Activated T-cell treated with anti-CD3 and anti-CD28 coated beads for 4 hours (primary cell): ENCODE measurements at regions not wholly inside any gene's neighbourhood (a gene's known extent, or its start where the extent isn't known, plus 50 kb on each side); places are given as distances from the start of the nearest gene placed in this dataset.

ENCODE experiments used
- DNase-seq: peaks from one replicate; pipeline ENCODE4 v3.0.0-alpha.2; 2020

DNA sequence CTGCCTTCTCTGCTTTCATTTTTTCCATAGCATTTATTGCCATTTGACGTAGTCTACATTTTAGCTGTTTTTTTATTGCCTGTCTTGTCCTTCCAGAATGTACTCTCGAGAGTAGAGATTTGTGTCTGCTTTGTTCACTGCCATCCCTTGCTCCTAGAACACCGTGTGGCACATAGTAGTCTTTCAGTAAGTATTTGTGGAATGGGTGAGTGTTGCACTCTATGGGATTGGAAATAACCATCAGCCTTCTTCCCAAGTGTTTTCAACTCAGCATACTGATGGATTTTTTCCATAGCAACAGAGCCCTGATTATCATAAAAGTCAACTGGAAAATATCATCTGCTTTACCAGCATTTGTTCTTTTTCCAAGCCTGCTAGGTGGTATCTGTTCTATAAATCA lies 462.6 kb downstream of the ENC1 start:
- DNase-seq: no peak

GRCh38 chr5:74174366-74174765 lies 466.2 kb downstream of the ENC1 start:
- DNase-seq: no peak

DNA sequence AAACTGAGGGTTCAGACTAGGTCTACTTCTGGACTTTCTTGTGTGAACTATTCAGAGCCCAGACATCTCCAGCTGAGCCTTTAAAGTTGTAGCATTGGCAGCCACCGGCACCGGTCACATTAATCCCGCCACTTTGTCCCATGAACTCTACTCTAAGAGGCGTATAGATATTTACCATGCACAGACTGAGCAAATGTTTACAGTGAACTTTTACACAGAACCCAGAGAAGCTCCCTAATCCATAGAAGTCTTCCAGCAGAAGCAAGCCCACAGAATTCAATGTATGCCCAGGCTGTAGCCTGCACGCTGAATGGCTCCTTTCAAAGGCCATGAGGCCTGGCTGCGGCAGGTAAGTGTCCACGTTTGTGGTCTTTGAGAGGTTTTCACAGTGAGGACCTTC lies 466.9 kb downstream of the ENC1 start:
- no peak for DNase-seq

GRCh38 chr5:74173241-74173640 lies 467.3 kb downstream of the ENC1 start:
- DNase-seq: no peak

DNA sequence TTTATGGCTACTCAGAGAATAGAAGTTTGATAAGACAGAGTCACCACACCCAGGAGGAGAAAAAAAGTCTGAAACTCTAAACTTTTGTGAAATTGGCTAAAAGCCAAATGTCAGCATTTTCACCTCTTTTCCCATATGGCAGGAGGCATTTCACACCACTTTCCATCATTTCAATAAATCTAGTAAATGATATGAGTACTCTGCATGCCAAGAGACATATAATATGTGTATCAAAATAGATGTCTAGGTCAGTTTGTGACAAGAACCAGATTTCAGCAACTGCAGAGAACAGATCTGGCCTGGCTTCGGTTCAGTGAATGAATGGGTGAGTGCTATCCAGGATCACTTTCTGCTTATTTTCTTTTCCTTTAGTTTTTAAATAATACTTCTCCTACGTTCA lies 470.8 kb downstream of the ENC1 start:
- DNase-seq: no peak

DNA sequence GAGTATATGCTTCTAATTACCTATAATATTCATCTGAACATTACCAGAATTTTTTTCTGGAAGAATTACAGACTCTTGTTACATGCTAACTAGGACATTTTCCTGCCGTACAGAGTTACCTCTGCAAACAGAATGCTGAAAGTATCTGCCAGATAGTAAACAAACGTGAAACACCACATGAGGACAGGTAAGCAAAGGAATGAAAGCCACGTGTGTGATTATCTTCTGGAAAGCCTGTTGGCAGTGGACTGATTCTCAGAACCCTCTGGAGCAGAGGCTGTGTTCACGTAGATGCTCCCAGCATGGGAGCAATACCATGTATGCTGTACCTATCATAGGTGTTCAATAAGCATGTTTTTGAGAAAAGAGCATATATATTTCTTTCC lies 472.6 kb downstream of the ENC1 start:
- no peak for DNase-seq

DNA sequence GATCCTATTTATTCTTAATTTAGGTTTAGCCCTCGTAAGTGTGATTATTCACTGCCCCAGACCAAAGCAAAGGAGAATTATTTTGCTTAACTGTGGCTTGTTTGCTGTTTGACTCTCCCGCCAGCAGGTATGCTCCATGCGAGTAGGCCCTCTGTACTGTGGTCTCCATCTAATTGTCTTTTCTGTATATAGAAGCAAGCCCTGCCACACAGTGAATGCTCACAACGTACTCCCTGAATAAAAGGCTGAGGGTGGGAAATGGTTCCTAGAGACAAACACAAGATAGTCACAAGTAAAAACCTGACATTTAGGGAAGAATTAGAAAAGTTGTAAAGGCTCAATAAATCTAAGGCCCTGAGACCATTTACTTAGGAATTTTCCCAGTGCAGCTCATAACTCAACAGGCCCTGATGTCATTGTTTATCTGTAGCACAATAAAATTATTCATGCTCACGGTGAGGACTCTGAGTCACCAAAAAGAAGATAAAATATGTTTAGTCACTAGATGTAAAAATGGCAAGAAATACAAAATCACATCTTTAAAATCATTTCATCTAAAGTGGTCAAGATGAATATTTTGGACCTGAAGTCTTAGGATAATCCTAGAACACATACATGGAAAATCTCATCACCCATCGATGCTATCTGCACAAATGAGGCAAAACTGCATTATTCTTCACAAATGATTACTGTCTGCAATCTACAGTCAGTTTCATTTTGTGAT lies 473.2 kb downstream of the ENC1 start:
- DNase-seq: no peak

GRCh38 chr5:74166064-74166463 lies 474.5 kb downstream of the ENC1 start:
- DNase-seq: no peak

DNA sequence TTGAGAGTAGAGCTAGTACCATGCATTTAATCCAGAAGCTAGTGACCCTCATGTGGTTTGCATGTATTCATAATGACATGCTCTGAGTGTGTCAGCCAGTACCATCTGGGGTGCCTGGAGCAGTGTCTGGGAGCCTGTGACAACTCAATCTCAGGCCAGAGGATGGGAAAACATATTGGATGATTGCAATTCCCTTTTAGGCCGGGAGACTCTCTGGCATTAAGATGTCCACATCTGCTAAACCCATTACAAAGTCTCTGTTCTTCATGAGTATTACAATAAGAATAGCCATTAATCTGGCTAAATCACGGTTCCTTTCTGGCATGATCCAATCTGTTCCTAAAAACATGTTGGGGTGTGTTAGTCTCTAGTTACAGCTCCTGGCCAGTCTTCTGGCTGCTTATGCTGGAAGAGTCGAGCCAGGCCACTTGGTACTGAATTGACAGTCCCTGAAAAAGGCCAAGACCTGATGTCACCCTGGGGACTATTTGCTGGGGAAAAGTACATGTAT lies 475.7 kb downstream of the ENC1 start:
- no peak for DNase-seq

- DNase-seq: no peak
Observed at GRCh38 chr5:74162524-74162923, 478.0 kb downstream of the ENC1 start.

GRCh38 chr5:74161170-74161569 lies 479.4 kb downstream of the ENC1 start:
- DNase-seq: no peak

DNA sequence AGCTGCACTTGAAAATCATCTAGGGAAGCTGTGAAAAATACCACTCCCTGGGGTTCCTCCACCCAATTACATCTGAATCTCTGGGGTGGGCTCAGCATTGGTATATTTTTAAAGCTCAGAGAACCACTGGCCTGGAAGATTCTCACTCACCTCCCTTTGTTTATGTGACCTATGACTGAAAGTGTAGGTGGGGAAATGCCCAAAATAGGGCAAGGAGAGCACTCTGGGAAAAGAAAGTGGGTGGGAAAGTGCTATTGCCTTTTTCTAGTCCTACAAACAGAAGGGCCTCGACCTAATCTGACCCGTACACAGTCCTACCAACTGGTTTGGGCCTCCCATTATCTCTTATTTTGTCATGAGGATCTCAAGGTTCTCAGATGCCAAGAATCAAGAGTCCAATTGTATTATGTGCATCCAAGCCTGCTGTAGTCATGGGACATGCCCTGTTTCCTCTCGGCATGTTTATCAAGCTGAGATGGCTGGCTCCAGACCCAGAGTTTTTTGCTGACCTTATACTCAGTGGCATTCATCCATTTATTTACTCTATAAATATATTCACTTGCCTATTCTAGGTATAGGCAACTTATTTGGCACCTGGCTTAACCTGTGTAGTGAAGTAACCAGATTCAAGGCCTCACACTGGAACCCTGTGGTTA lies 483.7 kb downstream of the ENC1 start:
- no peak for DNase-seq

DNA sequence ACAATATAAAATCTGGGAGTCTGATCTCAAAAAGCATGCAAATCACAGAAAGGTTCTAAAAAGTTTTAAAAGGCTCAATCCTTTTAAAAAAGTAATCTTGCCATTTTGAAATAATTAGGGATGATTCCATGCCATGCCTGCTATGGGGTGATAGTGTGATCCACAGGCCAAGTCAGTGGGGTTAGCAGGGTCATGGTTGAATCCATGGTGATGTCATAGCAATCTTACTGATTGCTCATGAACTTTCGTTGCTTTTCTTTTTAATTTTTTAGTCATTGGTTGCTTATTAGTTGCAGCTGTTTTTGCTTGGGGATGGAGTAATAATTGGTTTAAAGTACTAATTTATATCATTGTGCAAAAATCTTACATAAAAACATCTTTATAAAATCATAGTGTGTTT lies 485.0 kb downstream of the ENC1 start:
- no peak for DNase-seq

- no peak for DNase-seq
Observed at GRCh38 chr5:74154526-74154925, 486.0 kb downstream of the ENC1 start.

GRCh38 chr5:74153255-74153790 lies 487.2 kb downstream of the ENC1 start:
- DNase-seq: no peak

GRCh38 chr5:74152625-74153254 lies 487.8 kb downstream of the ENC1 start:
- DNase-seq: no peak

- DNase-seq: no peak
Observed at GRCh38 chr5:74152136-74152535, 488.4 kb downstream of the ENC1 start.

DNA sequence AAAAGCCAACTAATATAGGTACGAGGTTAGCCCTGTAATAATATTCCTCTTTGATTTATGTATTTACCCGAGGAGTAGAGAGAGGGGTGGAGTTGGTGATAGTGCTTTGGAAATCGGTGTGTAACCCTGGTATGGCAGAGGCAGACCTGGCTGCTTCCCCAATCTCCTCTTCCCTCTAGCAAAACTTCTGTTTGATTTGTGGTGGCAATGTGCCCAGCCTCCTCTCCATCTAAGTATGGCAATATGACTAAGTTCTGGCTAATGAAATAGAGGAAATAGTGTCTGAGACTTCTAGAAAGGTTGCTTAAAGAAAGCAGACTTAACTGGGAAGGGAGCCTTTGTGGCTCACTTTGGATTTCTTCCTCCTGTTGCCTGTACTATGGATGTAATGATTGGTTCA lies 491.1 kb downstream of the ENC1 start:
- no peak for DNase-seq

DNA sequence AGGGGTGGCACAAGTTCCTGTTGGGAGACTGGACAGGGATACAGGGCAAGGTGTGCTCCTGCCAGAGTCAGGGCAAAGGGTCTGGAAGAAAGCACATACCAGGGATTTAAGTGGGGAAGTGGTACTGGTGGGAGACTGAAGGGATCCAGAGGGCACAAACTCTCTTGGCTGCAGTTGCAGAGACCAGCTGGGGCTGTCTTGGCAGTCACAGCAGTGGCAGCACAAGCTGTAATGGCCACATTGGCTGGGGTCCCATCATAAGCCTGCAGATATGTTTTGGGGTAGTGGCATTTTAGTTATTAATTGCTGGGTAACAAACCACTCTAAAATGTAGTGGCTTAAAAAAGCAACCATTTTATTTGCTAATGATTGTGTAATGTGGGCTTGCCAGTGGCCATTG lies 492.2 kb downstream of the ENC1 start:
- DNase-seq: no peak

DNA sequence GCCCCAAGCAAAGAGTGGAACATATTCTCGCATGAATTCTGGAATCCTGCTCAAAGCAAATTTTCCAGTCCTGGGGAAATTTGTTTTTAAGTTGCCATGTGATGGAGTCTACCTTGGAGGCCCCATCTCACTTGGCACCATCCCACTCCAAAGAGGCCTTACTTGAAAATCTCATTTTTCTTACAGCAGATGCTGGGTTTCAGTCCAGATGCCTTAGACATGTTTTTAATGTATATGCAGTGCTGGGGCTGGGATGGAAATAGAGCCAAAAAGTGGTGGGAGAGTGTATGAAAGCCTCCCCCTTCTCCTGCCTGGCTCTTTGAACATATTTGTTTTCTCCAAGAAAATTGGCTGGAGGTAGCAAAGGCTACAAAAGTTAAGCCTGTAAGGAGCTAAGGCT lies 493.7 kb downstream of the ENC1 start:
- DNase-seq: no peak

GRCh38 chr5:74145951-74146350 lies 494.6 kb downstream of the ENC1 start:
- no peak for DNase-seq

DNA sequence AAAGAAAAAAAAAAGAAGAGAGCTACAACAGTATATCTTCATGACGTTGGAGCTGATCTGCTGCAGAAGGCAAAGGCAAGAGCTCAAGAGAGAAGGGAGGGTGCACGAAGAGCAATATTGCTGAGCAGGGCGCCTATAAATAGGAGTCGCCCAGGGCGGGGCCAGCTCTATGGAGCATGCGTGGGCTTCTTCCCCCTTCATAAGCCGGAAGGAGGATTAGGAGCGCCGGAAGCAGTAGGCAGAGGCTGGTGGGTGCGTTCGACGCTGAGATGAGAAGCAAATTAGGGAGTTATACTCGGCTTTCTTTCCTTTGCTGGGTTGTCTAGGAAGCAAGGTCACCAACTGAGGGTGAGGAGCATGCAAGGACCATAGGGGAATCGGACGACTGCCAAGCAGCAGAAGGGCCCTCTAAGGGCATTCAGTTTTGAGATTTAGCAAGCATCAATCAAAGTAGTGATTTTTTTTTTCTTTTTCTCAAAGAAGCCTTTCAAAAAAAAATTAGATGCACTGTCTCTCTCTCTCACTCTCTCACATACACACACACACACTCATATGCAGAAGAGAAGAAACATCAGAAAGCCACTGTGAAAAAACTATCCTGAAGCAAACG lies 496.7 kb downstream of the ENC1 start:
- no peak for DNase-seq

DNA sequence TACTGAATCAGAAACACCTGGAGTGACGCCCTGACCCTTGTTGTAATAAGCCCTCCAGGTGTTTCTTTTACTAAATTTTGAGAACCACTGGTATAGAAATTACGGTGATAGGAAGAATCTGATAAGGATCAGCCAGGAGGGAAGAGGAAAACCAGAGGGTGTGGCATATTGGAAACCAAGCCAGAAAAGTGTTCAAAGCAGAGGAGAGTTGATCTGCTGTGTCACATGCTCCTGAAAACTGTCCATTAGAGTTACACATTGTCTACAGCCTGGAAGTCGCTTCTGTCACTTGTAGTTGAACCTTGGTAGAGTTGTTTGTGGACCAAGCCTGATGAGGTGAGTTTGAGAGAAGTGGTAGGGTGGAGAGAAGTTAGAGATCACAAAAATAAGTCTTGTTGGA lies 497.4 kb downstream of the ENC1 start:
- no peak for DNase-seq

GRCh38 chr5:74141053-74141452 lies 499.5 kb downstream of the ENC1 start:
- no peak for DNase-seq
